NCI-H128 (cell line): ENCODE measurements at regions not wholly inside any gene's neighbourhood (a gene's known extent, or its start where the extent isn't known, plus 50 kb on each side); places are given as distances from the start of the nearest gene placed in this dataset.

Experiments used
- DNase-seq: peaks from one replicate; lab custom pipeline; 2025; ENCODE audit not compliant: unreplicated experiment; lab: John Stamatoyannopoulos, UW

DNA sequence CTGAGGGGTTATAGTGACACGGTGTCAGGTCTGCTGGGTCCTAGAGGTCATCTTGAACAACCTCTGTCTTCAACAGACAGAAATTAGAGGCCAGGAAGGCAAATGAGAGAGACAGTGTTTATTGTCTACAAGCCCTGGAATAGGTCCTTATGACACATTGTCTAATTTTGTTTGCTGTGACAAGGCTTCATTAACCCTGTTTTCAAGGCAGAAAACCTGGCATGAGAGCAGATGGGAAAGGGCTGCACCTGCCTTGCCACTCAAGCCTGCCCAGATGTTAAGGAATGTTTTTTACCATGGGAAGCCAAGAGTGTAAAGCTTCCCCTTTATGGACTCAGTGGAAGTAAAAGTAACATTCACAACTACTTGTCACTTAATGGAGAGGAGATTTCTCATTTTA is 275.3 kb downstream of the KCNS3 start:
- no peak for DNase-seq

DNA sequence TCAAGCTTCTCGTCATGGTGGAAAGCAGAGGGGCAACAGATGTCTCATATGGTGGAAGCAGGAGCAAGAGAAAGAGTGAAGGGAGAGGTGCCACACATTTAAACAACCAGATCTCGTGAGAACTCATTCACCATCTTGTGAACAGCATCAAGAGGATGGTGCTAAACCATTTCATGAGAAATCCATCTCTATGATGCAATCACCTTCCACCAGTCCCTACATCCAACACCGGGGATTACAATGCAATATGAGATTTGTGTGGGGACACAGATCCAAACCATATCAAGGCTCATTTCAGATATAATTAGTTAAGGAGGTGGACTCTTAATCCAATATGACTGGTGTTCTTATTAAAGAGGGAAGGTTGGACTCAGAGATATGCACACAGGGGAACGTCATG is 272.8 kb downstream of the KCNS3 start:
- DNase-seq = no peak

DNA sequence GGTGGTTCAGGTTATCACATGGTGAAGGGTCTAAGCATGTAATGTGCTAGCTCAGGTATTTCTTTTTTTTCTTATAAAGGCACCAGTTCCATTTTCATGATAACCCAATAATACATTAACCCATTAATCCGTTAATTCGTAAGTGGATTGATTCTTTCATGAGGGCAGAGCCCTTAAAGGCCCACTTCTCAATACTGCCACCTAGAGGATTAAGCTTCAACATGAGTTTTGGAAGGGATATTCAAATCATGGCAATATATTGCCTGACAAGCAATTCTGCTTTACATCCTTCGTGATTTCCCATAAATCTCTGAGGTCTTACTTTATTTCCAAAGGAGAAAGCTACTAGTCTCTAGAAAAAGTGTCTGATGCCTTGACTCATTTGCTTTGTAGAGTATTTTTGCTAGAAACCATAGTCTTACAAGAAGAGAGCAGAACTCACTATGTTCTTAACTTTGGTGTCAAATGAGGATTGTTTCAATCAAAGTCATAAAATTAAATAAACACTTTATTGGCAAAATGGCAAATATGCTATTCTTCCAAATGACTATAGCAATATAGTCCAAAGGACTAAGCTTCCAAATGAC is 271.3 kb downstream of the KCNS3 start:
- DNase-seq = no peak

DNA sequence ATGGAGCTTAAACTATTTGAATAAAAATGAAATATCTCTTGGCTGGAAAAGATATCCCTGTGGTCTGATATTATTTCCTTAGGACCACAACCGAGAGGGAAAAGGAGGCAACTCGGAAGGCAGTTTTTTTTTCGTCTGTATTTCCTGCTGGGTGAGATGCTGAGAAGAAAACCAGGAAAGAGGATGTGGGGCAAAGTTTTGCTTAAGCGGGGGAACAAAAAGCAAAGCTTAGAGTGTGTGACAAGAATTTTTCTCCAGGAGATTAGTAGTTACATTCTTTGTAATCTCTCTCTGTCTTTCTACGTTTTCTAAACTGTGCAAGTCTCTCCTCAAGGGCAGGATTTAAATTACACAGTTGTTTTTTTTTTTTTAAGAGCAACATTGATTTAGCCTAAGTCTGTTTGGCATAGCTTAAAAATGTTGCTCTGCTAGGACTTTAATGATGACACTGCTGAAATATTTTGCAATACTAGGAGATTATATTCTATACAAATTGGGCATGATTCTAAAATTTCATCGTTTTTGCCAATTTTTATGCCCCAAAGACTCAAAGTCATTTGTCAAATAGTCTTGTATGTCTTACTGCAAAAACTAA is 258.5 kb downstream of the KCNS3 start:
- DNase-seq = no peak

DNA sequence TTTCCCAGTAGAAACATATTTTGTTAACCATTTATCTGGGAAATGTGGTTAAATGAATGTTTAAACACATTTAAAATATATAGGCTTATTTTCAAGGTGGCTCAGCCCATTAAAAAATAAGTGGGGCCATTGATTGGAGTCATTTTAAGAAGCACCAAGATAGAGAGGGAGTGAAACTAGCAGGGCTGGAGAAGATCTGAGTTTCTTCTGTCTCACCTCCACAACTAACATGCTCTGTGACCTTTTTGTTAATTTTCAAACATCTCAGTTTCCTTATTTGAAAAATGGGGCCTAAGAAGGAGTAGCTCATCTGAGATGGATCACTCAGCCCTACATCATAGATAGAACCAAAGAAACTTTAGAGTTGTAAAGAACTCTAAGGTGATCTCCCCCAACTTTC is 254.8 kb downstream of the KCNS3 start:
- no peak for DNase-seq

DNA sequence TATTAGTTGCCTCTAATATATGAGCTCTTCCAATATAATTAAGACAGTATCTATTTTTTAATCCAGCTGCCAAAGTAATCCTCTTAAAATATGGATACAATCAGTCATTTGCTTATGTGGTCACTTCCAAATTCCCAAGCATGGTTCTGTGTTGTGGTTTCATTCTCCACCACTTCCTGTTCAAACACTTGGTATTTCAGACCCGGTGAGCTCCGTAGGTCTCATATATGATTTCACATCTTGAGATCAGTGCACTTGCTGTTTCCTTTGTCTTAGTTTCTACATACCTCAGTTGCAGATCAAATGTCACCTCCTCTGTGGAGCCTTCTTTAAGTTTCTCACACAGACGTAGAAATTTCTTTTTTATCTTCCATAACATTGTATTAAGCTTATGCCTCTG is 254.2 kb downstream of the KCNS3 start:
- no peak for DNase-seq

DNA sequence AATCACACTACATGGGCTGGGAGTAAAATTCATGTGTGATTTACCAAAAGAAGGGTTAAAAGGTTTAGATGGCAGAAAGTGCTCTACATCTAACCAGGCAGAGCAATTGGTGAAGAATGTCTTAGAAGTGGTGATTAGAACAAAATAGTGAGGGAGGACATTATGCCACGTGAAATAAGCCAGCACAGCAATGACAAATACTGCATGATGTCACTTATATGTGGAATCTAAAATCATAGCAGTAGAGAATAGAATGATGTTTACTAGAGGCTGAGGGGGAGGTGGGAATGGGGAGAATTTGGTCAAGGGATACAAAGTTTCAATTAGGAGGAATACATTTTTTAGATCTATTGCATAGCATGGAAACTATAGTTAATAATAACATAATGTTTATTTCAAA is 253.3 kb downstream of the KCNS3 start:
- DNase-seq = no peak

DNA sequence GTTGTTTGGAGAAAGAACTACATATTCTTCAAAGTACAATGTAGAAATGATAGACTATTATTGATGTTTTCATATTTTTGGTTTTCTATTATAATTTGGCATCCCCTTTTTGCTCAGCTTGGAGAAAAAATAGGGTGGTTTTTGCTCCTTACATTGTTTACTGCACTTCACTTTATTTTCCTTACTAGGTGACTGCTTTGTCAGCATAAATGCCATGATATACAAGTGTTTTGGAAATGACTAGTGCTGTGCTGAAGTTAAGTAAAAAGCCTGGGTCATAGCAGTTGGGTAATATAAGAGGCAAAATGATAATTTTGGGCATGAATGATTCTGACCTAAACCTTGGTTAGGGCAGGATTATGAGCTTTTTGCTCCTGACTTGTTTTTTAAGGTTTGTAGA is 250.9 kb downstream of the KCNS3 start:
- DNase-seq = no peak

DNA sequence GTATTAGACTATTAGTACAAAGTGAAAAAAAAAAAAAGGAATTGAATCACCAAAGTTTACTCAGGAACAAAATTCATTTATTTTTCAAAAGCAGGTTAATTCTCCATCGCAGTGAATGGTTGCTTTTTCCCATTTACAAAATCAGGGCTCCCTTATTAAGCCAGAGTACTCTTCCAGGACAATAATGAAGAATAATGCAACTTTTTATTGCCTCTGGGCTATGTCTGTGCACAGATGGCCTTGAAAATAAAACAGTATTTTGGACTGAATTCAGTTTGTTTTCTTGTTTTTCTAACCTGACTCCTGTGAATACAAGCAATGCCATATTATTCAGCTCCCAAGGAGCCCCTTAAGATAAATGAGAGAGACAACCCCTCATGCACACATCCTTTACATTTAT is 246.8 kb downstream of the KCNS3 start:
- no peak for DNase-seq

DNA sequence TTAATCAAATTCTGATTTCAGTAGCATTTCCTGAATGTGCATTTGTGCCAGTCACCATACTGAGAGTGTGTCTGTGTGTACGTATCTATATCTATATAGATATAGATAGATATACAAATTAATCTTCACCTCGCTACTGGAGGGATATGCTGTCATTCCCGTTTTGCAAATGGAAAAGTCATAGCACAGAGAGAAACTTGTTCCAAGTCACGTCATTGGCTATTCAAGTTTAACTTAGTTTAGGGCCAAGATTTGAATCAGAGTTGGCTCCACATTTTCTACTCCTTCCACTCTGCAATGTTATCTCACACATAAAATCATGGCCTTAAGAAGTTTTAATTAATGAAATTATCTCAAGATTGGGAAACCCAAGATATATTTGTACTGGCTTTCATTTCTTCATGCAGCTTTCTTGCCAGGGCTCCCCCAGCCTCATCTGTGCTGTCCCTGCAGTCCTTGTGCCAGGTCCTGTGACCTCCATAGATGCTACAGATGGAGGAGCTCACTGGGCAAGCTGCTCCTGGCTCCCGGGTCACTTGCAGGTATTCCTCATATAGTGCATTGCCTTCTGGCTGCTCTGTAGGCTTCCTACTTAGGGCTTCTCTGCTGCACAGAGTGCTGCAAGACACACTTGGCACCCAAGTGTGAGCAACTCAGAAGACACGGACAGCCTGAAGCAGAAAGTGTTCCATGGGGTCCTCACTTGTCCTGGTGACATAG is 245.8 kb downstream of the KCNS3 start:
- DNase-seq = no peak

DNA sequence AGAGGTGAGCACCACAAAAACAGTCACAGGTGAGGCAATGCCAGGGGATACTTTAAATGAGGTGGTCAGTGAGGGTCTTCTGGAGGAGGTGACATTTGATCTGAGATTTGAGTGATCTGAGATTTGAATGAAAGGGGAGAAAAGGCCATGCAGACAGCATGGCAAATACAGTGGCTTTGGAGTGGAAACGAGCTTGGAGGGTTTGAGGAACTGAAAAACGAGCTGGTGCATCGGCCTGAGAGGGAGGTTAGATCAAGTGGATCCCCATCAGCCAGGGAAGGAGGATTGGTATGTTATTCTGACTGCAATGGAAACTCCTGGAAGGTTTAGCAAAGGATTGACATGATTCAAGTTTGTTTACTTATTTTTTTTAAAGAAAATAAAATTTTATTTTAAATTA is 245.1 kb downstream of the KCNS3 start:
- no peak for DNase-seq

DNA sequence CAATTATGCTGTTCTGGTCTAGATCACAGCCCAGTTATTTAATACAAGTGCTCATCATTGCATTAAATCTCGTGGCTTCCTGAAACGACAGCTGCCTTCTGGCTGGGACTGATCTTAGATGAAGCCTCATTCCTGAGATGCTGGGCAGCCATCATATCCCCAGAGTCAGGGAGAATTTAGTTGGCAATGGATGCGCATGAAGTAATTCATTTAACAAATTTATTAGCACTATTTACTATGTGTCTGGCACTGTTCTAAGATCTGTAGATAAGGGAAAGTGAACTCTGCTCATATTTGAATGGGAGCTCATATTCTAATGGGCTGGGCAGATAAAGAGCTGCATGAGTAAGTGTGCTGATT is 244.7 kb downstream of the KCNS3 start:
- DNase-seq = no peak

DNA sequence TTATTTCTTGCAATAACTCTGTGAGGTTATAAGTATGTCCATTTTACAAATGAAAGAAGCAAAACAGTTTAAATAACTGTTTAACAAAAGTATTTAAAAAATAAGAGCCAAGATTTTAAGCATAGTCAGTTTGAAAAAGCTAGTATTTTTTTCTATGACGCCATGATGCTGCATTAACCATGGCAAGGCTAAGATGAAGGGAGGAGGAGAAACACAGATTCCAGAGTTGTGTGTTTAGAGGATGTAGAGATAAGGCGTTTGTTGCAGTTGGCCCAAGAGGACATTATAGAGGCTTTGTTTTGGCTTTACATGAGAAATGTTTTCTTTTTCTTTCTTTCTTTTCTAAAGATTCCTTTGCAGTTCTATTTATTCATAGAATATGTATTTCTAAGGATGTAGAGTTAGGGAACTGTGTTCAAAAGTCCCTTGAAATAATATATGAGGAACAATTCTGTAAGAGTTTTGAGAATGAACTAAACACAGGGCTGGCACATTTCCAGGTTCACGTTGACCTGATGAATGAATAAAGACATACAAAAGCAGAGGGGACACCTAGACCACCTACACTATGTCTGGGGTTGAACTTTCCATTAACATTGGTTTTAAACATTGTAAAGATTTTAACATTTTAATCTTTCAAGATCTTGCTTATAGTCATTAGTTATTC is 244.2 kb downstream of the KCNS3 start:
- DNase-seq = no peak

DNA sequence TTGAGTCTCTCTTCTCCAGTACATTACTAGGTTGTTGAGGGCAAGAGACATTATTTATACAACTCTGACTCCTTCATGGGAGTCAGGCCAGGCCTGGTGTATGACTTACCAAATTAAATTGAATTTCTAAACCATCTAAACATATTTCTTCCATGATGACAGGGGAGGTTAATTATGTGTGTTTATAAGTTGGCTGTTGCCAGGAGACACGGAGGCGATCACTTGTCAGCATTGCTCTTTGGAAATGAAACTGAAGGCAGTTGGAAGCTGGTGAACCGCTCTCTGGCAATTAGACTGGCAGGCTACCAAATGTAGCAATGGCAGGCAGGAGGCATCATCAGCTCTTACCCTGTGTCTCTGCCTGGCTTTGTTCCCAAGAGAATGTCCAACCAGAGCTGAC is 241.4 kb downstream of the KCNS3 start:
- no peak for DNase-seq

DNA sequence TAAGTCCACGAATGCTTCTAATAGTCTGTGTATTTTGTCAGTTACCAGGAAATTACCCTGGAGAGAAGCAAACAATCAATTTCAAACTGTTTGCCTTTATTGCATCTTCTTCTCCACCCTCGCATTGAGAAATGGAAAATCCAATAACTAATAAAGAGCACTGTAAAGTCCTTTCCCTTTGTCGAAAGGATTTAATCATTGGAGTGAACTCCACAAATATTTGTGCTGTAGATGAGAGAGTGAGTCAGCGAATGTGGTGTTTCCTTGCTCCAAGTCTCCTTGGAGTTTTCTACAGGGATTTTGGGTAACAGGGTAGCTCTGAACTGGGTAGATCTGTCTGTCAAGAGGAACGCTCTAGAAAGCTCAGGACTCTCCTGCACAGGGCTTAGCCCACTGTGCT is 240.2 kb downstream of the KCNS3 start:
- no peak for DNase-seq

DNA sequence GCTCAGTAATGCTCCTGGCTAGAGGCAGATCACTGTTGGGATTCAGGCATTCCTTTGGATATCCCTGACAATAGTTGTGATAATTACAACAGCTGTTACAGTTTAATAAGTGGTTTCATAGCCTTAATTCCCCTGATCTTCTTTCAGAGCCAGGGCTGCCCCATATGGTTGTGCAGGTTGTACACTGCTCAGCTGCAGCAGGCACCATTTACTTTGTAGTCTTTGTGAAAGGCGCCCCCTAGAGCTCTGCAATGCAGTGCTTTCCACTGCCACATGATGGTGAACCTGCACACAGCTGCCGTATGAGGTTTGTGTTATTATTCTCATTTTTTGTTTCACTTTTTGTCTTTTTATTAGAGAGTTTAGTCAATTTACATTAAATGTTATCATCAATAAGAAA is 239.1 kb downstream of the KCNS3 start:
- DNase-seq = no peak

DNA sequence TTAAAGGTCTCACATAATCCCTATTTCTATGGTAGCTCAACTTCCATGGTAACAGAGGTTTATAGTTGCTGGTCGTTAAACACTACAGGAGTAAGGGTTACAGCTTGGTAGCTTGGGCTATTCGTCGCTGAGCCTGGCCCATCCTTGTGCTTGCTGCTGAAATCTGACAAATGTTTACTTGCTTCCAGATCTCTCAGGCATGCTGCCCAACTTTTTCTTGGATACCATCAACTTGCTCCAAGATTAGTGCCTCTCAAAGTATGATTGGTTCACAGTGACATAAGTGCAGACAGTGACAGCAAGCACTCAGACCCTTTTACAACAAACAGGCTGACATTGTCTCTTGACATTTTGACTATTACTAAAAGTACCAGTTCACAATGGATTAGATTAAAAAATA is 231.8 kb downstream of the KCNS3 start:
- no peak for DNase-seq

DNA sequence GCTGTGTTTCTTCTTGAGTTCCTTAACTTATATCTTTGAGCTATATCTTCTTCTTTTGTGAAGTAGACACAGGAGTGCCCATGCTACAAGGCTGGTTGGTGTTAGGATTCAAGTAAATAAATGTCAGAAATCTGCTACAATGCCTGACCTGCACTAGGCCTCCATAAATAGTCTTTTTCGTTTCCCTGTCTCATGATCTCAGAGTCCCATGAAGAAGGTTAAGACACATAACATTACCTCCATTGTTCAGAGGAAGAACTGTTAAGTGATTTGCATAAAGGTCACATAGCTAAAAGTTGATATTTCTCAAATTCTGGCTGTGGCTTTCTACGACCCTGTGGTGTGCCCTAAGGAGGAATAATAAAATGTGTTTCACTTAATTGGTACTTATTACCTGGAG is 228.4 kb downstream of the KCNS3 start:
- DNase-seq = no peak

DNA sequence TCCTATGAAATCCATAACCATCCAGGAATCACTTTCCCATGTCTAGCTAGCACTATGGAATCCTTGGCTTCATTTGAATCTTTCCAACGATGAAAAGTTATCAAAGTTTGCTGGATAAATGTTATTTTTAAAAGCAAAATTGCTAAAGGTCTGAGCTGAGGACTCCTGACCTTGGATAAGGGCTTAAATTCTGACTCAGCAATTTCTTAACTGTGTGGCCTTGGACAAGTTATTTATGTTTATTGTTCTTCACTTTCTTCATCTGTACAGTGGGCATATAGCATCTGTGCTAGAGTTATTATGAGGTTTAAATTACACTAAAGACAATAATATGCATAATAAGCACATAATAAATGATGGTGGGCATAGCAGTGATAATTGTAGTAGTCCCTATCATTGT is 227.5 kb downstream of the KCNS3 start:
- no peak for DNase-seq

DNA sequence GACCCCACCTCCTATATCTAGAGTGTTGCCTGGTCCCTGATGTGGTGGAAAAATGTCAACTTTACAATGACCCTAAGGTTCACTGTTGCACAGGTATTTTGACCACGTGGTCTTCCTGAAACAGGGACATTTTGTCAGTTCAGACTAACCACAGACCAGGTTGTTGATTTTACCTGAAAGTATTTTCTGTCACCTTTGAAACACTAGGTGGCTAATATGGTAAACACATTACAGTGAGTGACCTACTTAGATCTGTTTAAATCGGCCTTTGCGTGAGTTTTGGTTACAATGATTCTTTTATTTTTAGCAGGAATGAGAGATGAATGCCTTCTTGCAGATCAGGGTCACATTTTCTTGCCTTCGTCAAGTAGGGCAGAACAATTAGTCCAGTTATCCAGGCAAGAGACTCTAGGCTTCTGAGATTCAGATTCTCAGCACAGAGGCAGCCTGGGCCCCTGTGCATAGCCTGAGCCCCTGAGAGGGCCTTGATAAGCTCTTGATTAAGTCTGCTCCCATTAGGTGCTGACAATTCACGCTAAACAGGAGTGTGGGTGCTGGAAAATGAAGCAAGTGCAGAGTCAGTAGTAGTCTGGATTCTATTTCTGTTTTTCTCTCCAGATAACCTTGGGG is 226.2 kb downstream of the KCNS3 start:
- DNase-seq = no peak

DNA sequence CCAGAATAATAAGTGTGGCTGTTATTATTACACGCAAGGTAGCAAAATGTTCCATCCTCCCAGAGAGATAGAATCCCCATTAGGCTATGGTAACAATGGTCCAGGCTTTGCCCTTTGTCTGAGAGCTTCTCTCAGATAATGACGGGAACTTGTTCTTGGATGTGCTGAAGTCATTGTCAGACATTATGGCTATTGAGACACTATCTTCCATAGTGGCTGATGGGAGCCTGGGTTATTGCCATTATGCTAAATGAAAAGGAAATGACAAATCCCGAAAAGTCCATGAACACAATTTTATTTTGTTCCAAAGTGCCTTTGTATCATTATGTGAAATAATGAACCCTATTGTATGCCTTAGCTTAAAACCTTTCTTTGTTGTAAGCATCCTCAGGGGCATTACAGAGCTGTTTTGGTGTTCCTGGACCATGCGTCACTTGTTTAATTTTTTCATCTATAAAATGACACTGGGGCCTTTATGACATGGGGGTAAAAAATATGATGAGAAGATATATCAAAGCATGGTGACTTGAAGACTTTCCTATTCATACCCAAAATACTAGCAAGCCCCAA is 218.5 kb downstream of the KCNS3 start:
- DNase-seq = no peak

DNA sequence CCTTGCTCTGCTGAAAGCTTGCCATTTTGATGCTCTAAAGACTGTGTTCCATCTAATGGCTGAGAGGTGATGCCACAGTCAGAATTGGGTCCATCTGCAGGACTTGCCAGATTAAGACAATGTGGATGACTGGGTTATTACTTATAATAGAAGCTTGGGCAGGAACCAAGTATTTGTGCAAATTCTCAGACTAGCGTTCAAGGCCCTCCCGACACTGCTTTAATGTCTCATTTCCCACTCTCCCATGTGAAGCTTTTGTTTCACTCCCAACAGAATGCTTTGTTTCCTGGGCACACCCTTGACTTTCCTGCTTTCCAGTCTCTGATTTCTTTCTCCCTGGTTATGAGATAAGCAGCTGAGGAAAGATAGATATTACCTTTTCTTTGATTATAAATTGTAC is 215.8 kb downstream of the KCNS3 start:
- no peak for DNase-seq
